Kidney (tissue), 13 donors: ENCODE measurements at regions not wholly inside any gene's neighbourhood (a gene's known extent, or its start where the extent isn't known, plus 50 kb on each side); places are given as distances from the start of the nearest gene placed in this dataset.

Source experiments
- DNase-seq, 5 donors: peaks; one replicate each; pipeline ENCODE4 v3.0.0-alpha.2; 2013 to 2020
- FAIRE-seq: peaks from 2 replicates; lab custom pipeline; 2012; peaks lifted over from hg19 to GRCh38; lab: Jason Lieb, UNC
- H3K27ac ChIP-seq, 2 donors: one replicate each; pipeline ENCODE4 v1.7.0; 2013; ENCODE audit warnings: low read depth in 2 of 2, low read length in 2 of 2, inconsistent platforms in 1 of 2
- H3K27me3 ChIP-seq: one replicate; pipeline ENCODE4 v1.7.1; 2013; ENCODE audit warnings: low read length, inconsistent platforms; ENCODE audit not compliant: control insufficient read depth, insufficient read depth
- H3K36me3 ChIP-seq, 3 donors: one replicate each; pipeline versions ENCODE4 v1.7.0 to v1.7.1; 2013; ENCODE audit warnings: low read length in 3 of 3, control low read depth in 1 of 3, inconsistent platforms in 1 of 3; ENCODE audit not compliant: insufficient read depth in 3 of 3, control insufficient read depth in 2 of 3
- H3K4me1 ChIP-seq, 3 donors: one replicate each; pipeline versions ENCODE4 v1.7.0 to v1.7.1; 2013; ENCODE audit warnings: low read length in 3 of 3, inconsistent platforms in 1 of 3, low read depth in 1 of 3; ENCODE audit not compliant: control insufficient read depth in 2 of 3, insufficient read depth in 2 of 3
- H3K4me3 ChIP-seq, 3 donors: one replicate each; pipeline versions ENCODE4 v1.7.0 to v1.8.1; 2013; ENCODE audit warnings: low read length in 3 of 3, control low read depth in 1 of 3, inconsistent platforms in 1 of 3
- H3K9ac ChIP-seq, 3 donors: one replicate each; pipeline versions ENCODE4 v1.7.0 to v1.7.1; 2013; ENCODE audit warnings: low read length in 3 of 3, control low read depth in 1 of 3, inconsistent platforms in 1 of 3
- H3K9me3 ChIP-seq, 3 donors: one replicate each; pipeline versions ENCODE4 v1.7.0 to v1.7.1; 2013; ENCODE audit warnings: low read length in 3 of 3, control low read depth in 1 of 3, inconsistent platforms in 1 of 3; ENCODE audit not compliant: control insufficient read depth in 2 of 3, insufficient read depth in 1 of 3
- CTCF ChIP-seq: IDR thresholded peaks from 3 replicates; pipeline ENCODE4 v1.5.1; 2012; ENCODE audit warnings: mild to moderate bottlenecking, moderate library complexity, borderline replicate concordance; ENCODE audit not compliant: insufficient read depth; ENCODE audit errors: extremely low read depth
- intact Hi-C: fragments of 100-400 bp; cut with DNase I; formaldehyde crosslinking; loops from one replicate; pipeline ENCODE4 v1.11.1; 2022
- donor health status: control.
- donor health status: control.
- donor health status: control.
- donor health status: control.
- donor health status: control.
- donor health status: DM: yes; HTN: yes; CAD: no.
- donor health status: Normal renal cell carcinoma (clear cell type).

- TF ChIP-seq CTCF, result no peak
- H3K9ac ChIP-seq, result no peak overlapping the region
- intact Hi-C loops, result no loop called here
- H3K4me1 ChIP-seq, result peaks cover 0 to 10% (median 7%) of the 10 kb centered on the region in 3 donors
- no peak overlapping the region for H3K27ac ChIP-seq
- no peaks in the 10 kb centered on the region for H3K36me3 ChIP-seq
- H3K4me3 ChIP-seq, result no peak overlapping the region
- no peaks in the 10 kb centered on the region for H3K27me3 ChIP-seq
- DNase-seq, result peak in 2 of 5 donors; percentile 50 to 62
- no peak for FAIRE-seq
- H3K9me3 ChIP-seq, result peaks cover 0 to 6% (median 0%) of the 10 kb centered on the region in 3 donors
Observed at GRCh38 chr3:193903966-193904365, 232.0 kb upstream of the HES1 start.

GRCh38 chr3:193905541-193906396 lies 230.2 kb upstream of the HES1 start:
- no peak overlapping the region for H3K4me3 ChIP-seq
- H3K36me3 ChIP-seq, result no peaks in the 10 kb centered on the region
- intact Hi-C loops, result no loop called here
- no peaks in the 10 kb centered on the region for H3K27me3 ChIP-seq
- no peak overlapping the region for H3K27ac ChIP-seq
- H3K9me3 ChIP-seq, result peaks cover 0 to 6% (median 0%) of the 10 kb centered on the region in 3 donors
- FAIRE-seq, result no peak
- no peak overlapping the region for H3K9ac ChIP-seq
- DNase-seq, result peak in 4 of 5 donors; percentile 27 to 75 (median 56)
- TF ChIP-seq CTCF, result no peak
- peaks cover 0 to 10% (median 9%) of the 10 kb centered on the region in 3 donors for H3K4me1 ChIP-seq

GRCh38 chr3:193906849-193907410 lies 229.0 kb upstream of the HES1 start:
- no peak for TF ChIP-seq CTCF
- H3K9ac ChIP-seq, result no peak overlapping the region
- no peak overlapping the region for H3K27ac ChIP-seq
- no peak for DNase-seq
- FAIRE-seq, result no peak
- no peaks in the 10 kb centered on the region for H3K27me3 ChIP-seq
- intact Hi-C loops, result no loop called here
- peaks cover 0 to 13% (median 10%) of the 10 kb centered on the region in 3 donors for H3K4me1 ChIP-seq
- no peak overlapping the region for H3K4me3 ChIP-seq
- H3K9me3 ChIP-seq, result peaks cover 0 to 6% (median 0%) of the 10 kb centered on the region in 3 donors
- H3K36me3 ChIP-seq, result no peaks in the 10 kb centered on the region
